Cardiac muscle cell (in vitro differentiated cells and primary cell): ENCODE measurements at regions not wholly inside any gene's neighbourhood (a gene's known extent, or its start where the extent isn't known, plus 50 kb on each side); places are given as distances from the start of the nearest gene placed in this dataset.

Experiments
- DNase-seq, 2 donors: peaks; one replicate each; pipeline versions ENCODE4 v3.0.0 to v3.0.0-alpha.2; 2010 to 2017; ENCODE audit warnings: low read depth in 1 of 2, low spot score in 1 of 2
- H3K27ac ChIP-seq: fragments of 200-600 bp; sonication (generic); 2 replicates; pipeline ENCODE4 v1.5.1; 2016
- H3K27me3 ChIP-seq: fragments of 200-600 bp; sonication (generic); 2 replicates; pipeline ENCODE4 v1.6.0; 2016; ENCODE audit warnings: control low read depth
- H3K36me3 ChIP-seq: fragments of 200-600 bp; sonication (generic); 2 replicates; pipeline ENCODE4 v1.5.1; 2016; ENCODE audit warnings: control low read depth
- H3K4me1 ChIP-seq: fragments of 200-600 bp; sonication (generic); 2 replicates; pipeline ENCODE4 v1.8.1; 2017; ENCODE audit warnings: low read depth, mild to moderate bottlenecking, mixed run types
- H3K4me3 ChIP-seq: fragments of 200-600 bp; sonication (generic); 2 replicates; pipeline ENCODE4 v1.5.1; 2016; ENCODE audit warnings: mild to moderate bottlenecking
- H3K9me3 ChIP-seq: fragments of 200-600 bp; sonication (generic); 2 replicates; pipeline ENCODE4 v1.5.1; 2017; ENCODE audit warnings: low read depth, mild to moderate bottlenecking, control low read depth
- CTCF ChIP-seq: IDR thresholded peaks from 2 replicates; pipeline ENCODE4 v1.5.1; 2012; ENCODE audit warnings: low read depth, mild to moderate bottlenecking, low read length

GRCh38 chr14:44168566-44168965 is 338.5 kb downstream of the FSCB start:
- no peak for TF ChIP-seq CTCF
- DNase-seq: peak in 1 of 2 donors; percentile 44
- H3K4me3 ChIP-seq: no peak overlapping the region
- no peaks in the 10 kb centered on the region for H3K36me3 ChIP-seq
- no peaks in the 10 kb centered on the region for H3K4me1 ChIP-seq
- H3K9me3 ChIP-seq: no peaks in the 10 kb centered on the region
- no peak overlapping the region for H3K27ac ChIP-seq
- H3K27me3 ChIP-seq: no peaks in the 10 kb centered on the region

GRCh38 chr14:44166611-44167010 is 340.5 kb downstream of the FSCB start:
- no peak for DNase-seq
- TF ChIP-seq CTCF: no peak
- H3K27me3 ChIP-seq: no peaks in the 10 kb centered on the region
- H3K9me3 ChIP-seq: no peaks in the 10 kb centered on the region
- H3K27ac ChIP-seq: no peak overlapping the region
- H3K4me3 ChIP-seq: no peak overlapping the region
- H3K36me3 ChIP-seq: no peaks in the 10 kb centered on the region
- no peaks in the 10 kb centered on the region for H3K4me1 ChIP-seq

GRCh38 chr14:44165936-44166335 is 341.1 kb downstream of the FSCB start:
- TF ChIP-seq CTCF: no peak
- no peak for DNase-seq
- Histone ChIP-seq H3K36me3 (no peaks in the 10 kb centered on the region), H3K9me3 (no peaks in the 10 kb centered on the region), H3K27ac (no peak overlapping the region), H3K27me3 (no peaks in the 10 kb centered on the region), H3K4me3 (no peak overlapping the region), H3K4me1 (no peaks in the 10 kb centered on the region)

- no peak overlapping the region for H3K27ac ChIP-seq
These were observed 341.8 kb downstream of the FSCB start for GRCh38 chr14:44165286-44165685.

DNA sequence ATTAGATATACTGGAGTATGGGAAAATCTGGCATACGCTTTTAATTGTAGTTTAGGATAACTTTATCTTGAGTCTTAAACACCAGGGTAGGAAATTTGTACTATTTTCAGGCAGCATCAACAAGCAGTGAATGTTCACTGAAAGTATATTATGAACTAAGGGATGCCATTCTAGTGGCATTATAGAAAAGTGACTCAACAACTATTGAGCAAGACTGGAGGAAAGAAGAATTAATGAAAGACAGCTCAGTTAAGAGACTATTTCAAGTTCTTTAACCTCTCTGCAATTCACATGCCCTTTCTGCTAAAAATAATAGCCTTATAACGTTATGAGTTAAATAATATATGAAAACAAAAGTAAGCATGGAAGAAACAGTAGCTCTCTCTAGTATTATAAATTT is 343.1 kb downstream of the FSCB start:
- no peak overlapping the region for H3K27ac ChIP-seq
- TF ChIP-seq CTCF: no peak

More at GRCh38 chr14:44165286-44165685, 341.8 kb downstream of the FSCB start:
- Histone ChIP-seq H3K4me1 (no peaks in the 10 kb centered on the region), H3K36me3 (no peaks in the 10 kb centered on the region), H3K9me3 (no peaks in the 10 kb centered on the region), H3K27me3 (no peaks in the 10 kb centered on the region), H3K4me3 (no peak overlapping the region)
- DNase-seq: peak in 1 of 2 donors; percentile 59
- TF ChIP-seq CTCF: no peak

DNA sequence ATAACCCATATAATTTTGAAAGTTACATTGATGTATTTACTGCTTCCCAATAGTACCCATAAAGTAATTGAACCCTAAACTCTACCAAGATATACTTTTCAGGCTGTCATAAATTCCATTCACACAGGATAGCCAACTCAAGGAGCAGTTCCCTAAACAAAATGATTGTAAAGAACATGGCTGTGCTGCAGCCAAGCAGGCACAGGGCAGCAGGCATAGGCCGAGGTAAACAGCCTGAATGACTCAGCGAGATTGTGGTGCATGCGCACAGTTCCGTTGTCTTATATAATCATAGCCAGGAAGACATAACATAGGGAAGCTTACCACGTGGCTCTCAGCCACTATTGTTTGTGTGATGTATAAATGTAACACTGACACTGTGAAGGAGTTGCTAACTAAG is 344.9 kb downstream of the FSCB start:
- no peaks in the 10 kb centered on the region for H3K4me1 ChIP-seq
- no peak for TF ChIP-seq CTCF
- H3K36me3 ChIP-seq: no peaks in the 10 kb centered on the region
- H3K27ac ChIP-seq: no peak overlapping the region
- no peaks in the 10 kb centered on the region for H3K27me3 ChIP-seq
- H3K4me3 ChIP-seq: no peak overlapping the region
- no peaks in the 10 kb centered on the region for H3K9me3 ChIP-seq
- DNase-seq: peak in 1 of 2 donors; percentile 10

More for the DNA sequence above, 343.1 kb downstream of the FSCB start:
- Histone ChIP-seq H3K36me3 (no peaks in the 10 kb centered on the region), H3K4me1 (no peaks in the 10 kb centered on the region), H3K27me3 (no peaks in the 10 kb centered on the region), H3K9me3 (no peaks in the 10 kb centered on the region), H3K4me3 (no peak overlapping the region)
- DNase-seq: peak in 1 of 2 donors; percentile 40
